PC-9 (cell line): ENCODE measurements at regions not wholly inside any gene's neighbourhood (a gene's known extent, or its start where the extent isn't known, plus 50 kb on each side); places are given as distances from the start of the nearest gene placed in this dataset.

Experiments
- BruUV-seq: library from RNA; stranded (reverse); fragments of 400-500 nt; replicated peaks from 2 replicates; lab custom pipeline; 2021; lab: Mats Ljungman, UMichigan
- CTCF ChIA-PET: fragments of 300-600 bp; sonication (Branson Sonifier 250); formaldehyde crosslinking; loops from one replicate; lab custom pipeline; 2022; ENCODE audit warnings: antibody characterized with exemption; lab: Charles Lee
- POLR2A ChIA-PET: fragments of 300-600 bp; sonication (Branson Sonifier 250); formaldehyde crosslinking; loops from one replicate; lab custom pipeline; 2022; ENCODE audit warnings: antibody characterized with exemption; ENCODE audit not compliant: unreplicated experiment; lab: Charles Lee
- DNase-seq, 2 experiments: peaks; one replicate each; pipeline versions ENCODE4 v3.0.0 to v3.0.0-alpha.2; 2015 to 2022; ENCODE audit warnings: mixed read lengths in 1 of 2
- H2AFZ ChIP-seq: fragments of 200-600 bp; sonication (generic); 2 replicates; pipeline ENCODE4 v1.8.1; 2017; ENCODE audit warnings: antibody characterized with exemption
- H3F3A ChIP-seq: fragments of 200-600 bp; sonication (generic); 2 replicates; pipeline ENCODE4 v1.8.1; 2017; ENCODE audit warnings: antibody characterized with exemption, mild to moderate bottlenecking, low read depth; ENCODE audit not compliant: insufficient read depth
- H3K27ac ChIP-seq: fragments of 200-600 bp; sonication (generic); 2 replicates; pipeline ENCODE4 v1.6.1; 2016; ENCODE audit warnings: mixed run types
- H3K27me3 ChIP-seq: fragments of 200-600 bp; sonication (generic); 2 replicates; pipeline ENCODE4 v1.6.1; 2016; ENCODE audit warnings: low read depth, mixed run types; ENCODE audit not compliant: insufficient read depth
- H3K36me3 ChIP-seq: fragments of 200-600 bp; sonication (generic); 2 replicates; pipeline ENCODE4 v1.6.1; 2016; ENCODE audit warnings: low read depth, mixed run types
- H3K4me1 ChIP-seq: fragments of 200-600 bp; sonication (generic); replicated peaks from 2 replicates; pipeline ENCODE4 v1.6.1; 2016; ENCODE audit warnings: mixed run types; ENCODE audit not compliant: insufficient read depth
- H3K4me2 ChIP-seq: fragments of 200-600 bp; sonication (generic); 2 replicates; pipeline ENCODE4 v1.6.1; 2017; ENCODE audit warnings: mixed run types
- H3K4me3 ChIP-seq: fragments of 200-600 bp; sonication (generic); 2 replicates; pipeline ENCODE4 v1.6.1; 2016; ENCODE audit warnings: mixed run types
- H3K79me2 ChIP-seq: fragments of 200-600 bp; sonication (generic); 2 replicates; pipeline ENCODE4 v1.6.1; 2017; ENCODE audit warnings: low read depth, mixed run types
- H3K9me2 ChIP-seq: fragments of 200-600 bp; sonication (generic); 2 replicates; pipeline ENCODE4 v1.8.1; 2017; ENCODE audit warnings: mild to moderate bottlenecking; ENCODE audit not compliant: insufficient read depth
- H3K9me3 ChIP-seq: fragments of 200-600 bp; sonication (generic); 2 replicates; pipeline ENCODE4 v1.8.1; 2016; ENCODE audit warnings: low read depth; ENCODE audit not compliant: insufficient read depth
- H4K20me1 ChIP-seq: fragments of 200-600 bp; sonication (generic); 2 replicates; pipeline ENCODE4 v1.8.1; 2017; ENCODE audit not compliant: insufficient read depth
- CTCF ChIP-seq: fragments of 200-600 bp; sonication (generic); conservative IDR thresholded peaks from 2 replicates; pipeline ENCODE4 v1.6.1; 2017; ENCODE audit warnings: mixed run types, antibody characterized with exemption, mild to moderate bottlenecking, moderate library complexity
- EZH2 ChIP-seq: fragments of 200-600 bp; sonication (generic); IDR thresholded peaks from 2 replicates; pipeline ENCODE4 v1.8.0; 2017; ENCODE audit warnings: antibody characterized with exemption, low read depth
- intact Hi-C: fragments of 100-400 bp; cut with micrococcal nuclease; formaldehyde crosslinking; loops from one replicate; pipeline ENCODE4 v1.10.0; 2022; ENCODE audit not compliant: unreplicated experiment

GRCh38 chr10:33734393-33735155 is 400.1 kb upstream of the NRP1 start:
- Histone ChIP-seq H3K27ac (no peak overlapping the region), H3K79me2 (no peaks in the 10 kb centered on the region), H3K36me3 (no peaks in the 10 kb centered on the region), H3K4me2 (no peak overlapping the region), H3F3A (no peaks in the 10 kb centered on the region), H3K9me2 (no peaks in the 10 kb centered on the region), H2AFZ (no peak overlapping the region), H3K27me3 (no peaks in the 10 kb centered on the region), H3K4me3 (no peak overlapping the region), H3K4me1 (no peaks in the 10 kb centered on the region), H3K9me3 (no peaks in the 10 kb centered on the region), H4K20me1 (no peaks in the 10 kb centered on the region)
- no peak for TF ChIP-seq CTCF
- TF ChIP-seq EZH2 = no peak
- no peak for DNase-seq
- CTCF ChIA-PET = no interaction called here
- intact Hi-C loops = no loop called here
- POLR2A ChIA-PET = no interaction called here
- BruUV-seq = no TSS peak

GRCh38 chr10:33733058-33733457 is 398.6 kb upstream of the NRP1 start:
- H3K4me2 ChIP-seq = no peak overlapping the region
- H3K4me1 ChIP-seq = no peaks in the 10 kb centered on the region
- no peak overlapping the region for H3K4me3 ChIP-seq
- ChIA-PET POLR2A (no interaction called here), CTCF (no interaction called here)
- no peaks in the 10 kb centered on the region for H3K9me3 ChIP-seq
- H3K79me2 ChIP-seq = no peaks in the 10 kb centered on the region
- BruUV-seq = no TSS peak
- intact Hi-C loops = no loop called here
- H3K36me3 ChIP-seq = no peaks in the 10 kb centered on the region
- H3K27ac ChIP-seq = no peak overlapping the region
- TF ChIP-seq CTCF = no peak
- no peak for TF ChIP-seq EZH2
- H2AFZ ChIP-seq = no peak overlapping the region
- no peaks in the 10 kb centered on the region for H4K20me1 ChIP-seq
- no peak for DNase-seq
- no peaks in the 10 kb centered on the region for H3F3A ChIP-seq
- H3K9me2 ChIP-seq = no peaks in the 10 kb centered on the region
- no peaks in the 10 kb centered on the region for H3K27me3 ChIP-seq

GRCh38 chr10:33732161-33732680 is 397.8 kb upstream of the NRP1 start:
- no peaks in the 10 kb centered on the region for H3K4me1 ChIP-seq
- no peaks in the 10 kb centered on the region for H3K9me2 ChIP-seq
- H3F3A ChIP-seq = no peaks in the 10 kb centered on the region
- BruUV-seq = no TSS peak
- H3K27ac ChIP-seq = no peak overlapping the region
- intact Hi-C loops = no loop called here
- H3K9me3 ChIP-seq = no peaks in the 10 kb centered on the region
- no peak overlapping the region for H2AFZ ChIP-seq
- TF ChIP-seq EZH2 (no peak), CTCF (no peak)
- no peaks in the 10 kb centered on the region for H3K27me3 ChIP-seq
- H3K4me2 ChIP-seq = no peak overlapping the region
- H3K36me3 ChIP-seq = no peaks in the 10 kb centered on the region
- no peak overlapping the region for H3K4me3 ChIP-seq
- ChIA-PET POLR2A (no interaction called here), CTCF (no interaction called here)
- no peaks in the 10 kb centered on the region for H4K20me1 ChIP-seq
- H3K79me2 ChIP-seq = no peaks in the 10 kb centered on the region
- DNase-seq = no peak
